Ovary (tissue), 3 donors: ENCODE measurements at regions not wholly inside any gene's neighbourhood (a gene's known extent, or its start where the extent isn't known, plus 50 kb on each side); places are given as distances from the start of the nearest gene placed in this dataset.

ENCODE experiments used
- EP300 ChIP-seq: sonication (generic); formaldehyde crosslinking; IDR thresholded peaks from one replicate; pipeline ENCODE4 v1.6.1; 2017; ENCODE audit warnings: antibody characterized with exemption
- TF ChIP-seq, protein P1 (sequence below), 3 donors: fragments of 450-650 bp in 2 of 3; fragments of 200-600 bp in 1 of 3; IDR thresholded peaks; one replicate each; pipeline versions ENCODE4 v1.5.1 to v1.8.0; 2016 to 2022; ENCODE audit warnings: antibody characterized with exemption in 3 of 3, mild to moderate bottlenecking in 1 of 3
- donor health status: DM: no; HTN: no; CAD: no.

DNA sequence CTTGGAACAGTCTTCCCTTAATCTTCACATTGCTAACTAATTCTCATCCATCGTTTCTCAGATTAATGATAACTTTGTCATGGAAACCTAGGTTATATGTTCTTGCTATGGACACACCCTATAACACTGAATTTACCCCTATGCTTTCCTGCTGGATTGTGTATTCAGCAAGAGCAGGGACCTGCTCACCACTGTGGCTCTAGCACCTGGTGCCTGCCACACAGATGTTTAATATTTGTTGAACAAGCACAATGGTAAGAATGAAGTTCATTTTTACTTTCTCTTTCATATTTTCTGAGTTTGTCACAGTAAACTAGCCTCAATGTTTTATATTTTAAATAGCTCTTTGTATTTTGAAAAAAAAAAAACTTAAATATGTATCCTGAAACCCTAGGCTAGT is 734.0 kb upstream of the DIAPH2 start:
- TF ChIP-seq, protein P1, sequence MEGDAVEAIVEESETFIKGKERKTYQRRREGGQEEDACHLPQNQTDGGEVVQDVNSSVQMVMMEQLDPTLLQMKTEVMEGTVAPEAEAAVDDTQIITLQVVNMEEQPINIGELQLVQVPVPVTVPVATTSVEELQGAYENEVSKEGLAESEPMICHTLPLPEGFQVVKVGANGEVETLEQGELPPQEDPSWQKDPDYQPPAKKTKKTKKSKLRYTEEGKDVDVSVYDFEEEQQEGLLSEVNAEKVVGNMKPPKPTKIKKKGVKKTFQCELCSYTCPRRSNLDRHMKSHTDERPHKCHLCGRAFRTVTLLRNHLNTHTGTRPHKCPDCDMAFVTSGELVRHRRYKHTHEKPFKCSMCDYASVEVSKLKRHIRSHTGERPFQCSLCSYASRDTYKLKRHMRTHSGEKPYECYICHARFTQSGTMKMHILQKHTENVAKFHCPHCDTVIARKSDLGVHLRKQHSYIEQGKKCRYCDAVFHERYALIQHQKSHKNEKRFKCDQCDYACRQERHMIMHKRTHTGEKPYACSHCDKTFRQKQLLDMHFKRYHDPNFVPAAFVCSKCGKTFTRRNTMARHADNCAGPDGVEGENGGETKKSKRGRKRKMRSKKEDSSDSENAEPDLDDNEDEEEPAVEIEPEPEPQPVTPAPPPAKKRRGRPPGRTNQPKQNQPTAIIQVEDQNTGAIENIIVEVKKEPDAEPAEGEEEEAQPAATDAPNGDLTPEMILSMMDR (IDR thresholded peaks at IDR 0.05), result no peak
- no peak for TF ChIP-seq EP300
